GM12892 (cell line): ENCODE measurements at regions not wholly inside any gene's neighbourhood (a gene's known extent, or its start where the extent isn't known, plus 50 kb on each side); places are given as distances from the start of the nearest gene placed in this dataset.

Experiments
- DNase-seq: peaks from one replicate; pipeline ENCODE4 v3.0.0; 2011; ENCODE audit not compliant: insufficient read length
- FAIRE-seq: peaks from 2 replicates; lab custom pipeline; 2011; peaks lifted over from hg19 to GRCh38; lab: Jason Lieb, UNC
- POLR2A ChIP-seq: IDR thresholded peaks from 2 replicates; pipeline ENCODE4 v1.6.1; 2011; ENCODE audit warnings: low read depth, low read length, control low read depth
- POLR2AphosphoS5 ChIP-seq: IDR thresholded peaks from 2 replicates; pipeline ENCODE4 v1.6.1; 2011; ENCODE audit warnings: low read depth, low read length, control low read depth
- TAF1 ChIP-seq: IDR thresholded peaks from 2 replicates; pipeline ENCODE4 v1.6.1; 2011; ENCODE audit warnings: low read depth, mild to moderate bottlenecking, control low read depth, low read length, borderline replicate concordance

GRCh38 chr11:42707541-42707940, 604.3 kb upstream of the API5 start:
- TF ChIP-seq TAF1 (no peak), POLR2AphosphoS5 (no peak), POLR2A (no peak)
- DNase-seq (no peak), FAIRE-seq (no peak)

DNA sequence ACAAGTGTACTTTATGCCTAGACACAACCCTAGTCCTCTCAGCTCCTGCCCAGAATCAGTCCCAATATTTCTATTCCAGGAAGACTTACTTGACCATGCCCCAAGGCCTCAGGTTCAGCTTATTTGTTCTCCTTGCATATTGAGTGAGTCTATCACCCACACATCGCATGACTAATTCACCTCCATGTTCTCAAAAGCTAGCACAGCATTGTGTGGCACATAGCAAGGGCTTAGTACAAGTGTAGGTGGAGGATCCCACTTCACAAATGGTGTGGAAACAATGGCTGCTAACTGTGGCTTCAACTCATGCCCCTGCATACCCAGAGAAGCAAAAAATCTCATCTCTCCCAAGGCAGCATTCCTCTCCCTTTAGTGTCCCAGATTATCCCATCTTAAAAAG, 602.6 kb upstream of the API5 start:
- no peak for FAIRE-seq
- TF ChIP-seq POLR2A (no peak), POLR2AphosphoS5 (no peak), TAF1 (no peak)
- no peak for DNase-seq

DNA sequence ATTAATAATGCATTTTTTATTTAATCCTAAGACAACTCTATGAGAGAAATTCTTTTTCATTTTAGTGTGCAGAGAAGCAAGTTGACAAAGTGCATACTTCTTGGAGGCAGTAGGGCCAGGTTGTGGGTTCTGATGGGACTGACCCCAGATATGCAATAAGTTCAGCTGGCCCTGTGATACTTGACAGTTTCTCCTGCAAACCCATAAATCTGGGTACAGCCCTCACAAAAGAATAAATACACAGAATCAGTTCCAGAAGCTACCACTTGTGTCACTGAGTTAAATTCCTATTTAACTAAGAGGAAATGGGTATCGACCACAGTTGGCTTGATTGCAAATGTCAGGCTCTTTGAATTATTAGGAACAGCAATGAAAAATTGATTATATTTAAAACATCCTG, 598.5 kb upstream of the API5 start:
- TF ChIP-seq TAF1 (no peak), POLR2AphosphoS5 (no peak), POLR2A (no peak)
- FAIRE-seq (no peak), DNase-seq (no peak)

- TF ChIP-seq POLR2A (no peak), TAF1 (no peak), POLR2AphosphoS5 (no peak)
- DNase-seq (no peak), FAIRE-seq (no peak)
Observed at GRCh38 chr11:42713753-42714152, 598.0 kb upstream of the API5 start.

DNA sequence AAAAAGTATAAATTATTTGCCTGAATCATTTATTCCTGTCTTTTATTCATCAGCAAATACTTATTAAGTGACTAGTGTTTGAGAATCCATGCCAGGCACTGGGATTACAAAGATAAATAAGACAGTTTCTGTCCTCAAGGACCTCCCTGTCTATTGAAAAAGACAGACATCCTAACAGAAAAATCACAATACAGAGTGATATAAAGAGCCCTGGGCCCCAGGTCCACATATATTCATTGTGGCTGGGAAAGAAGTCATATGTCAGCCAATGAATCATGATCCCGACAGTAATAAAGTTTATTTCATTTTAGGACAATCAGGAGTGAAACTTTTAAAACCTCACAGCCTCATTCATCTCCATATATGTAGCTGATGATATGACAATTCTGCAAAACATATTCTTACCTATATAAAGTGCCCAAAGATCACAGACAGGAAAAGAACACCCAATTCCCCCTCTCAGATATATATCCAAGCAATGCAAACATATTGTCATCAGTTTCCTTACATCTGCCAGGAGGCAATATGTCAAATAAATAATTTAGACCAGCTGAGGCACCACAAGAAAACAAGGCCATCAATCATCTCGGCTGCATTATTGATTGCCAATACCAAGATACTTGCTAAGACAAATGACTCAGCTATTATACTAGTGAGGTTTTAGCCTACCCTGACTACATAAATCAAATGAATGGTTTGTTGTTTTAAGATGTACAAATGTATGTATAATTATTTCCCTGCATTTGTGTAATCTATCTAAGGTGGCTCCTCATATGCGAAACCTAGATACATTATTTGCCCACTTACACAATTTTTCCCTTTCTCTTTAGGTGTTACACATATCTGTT, 590.9 kb upstream of the API5 start:
- DNase-seq, result no peak
- no peak for FAIRE-seq
- TF ChIP-seq POLR2A (no peak), POLR2AphosphoS5 (no peak), TAF1 (no peak)

DNA sequence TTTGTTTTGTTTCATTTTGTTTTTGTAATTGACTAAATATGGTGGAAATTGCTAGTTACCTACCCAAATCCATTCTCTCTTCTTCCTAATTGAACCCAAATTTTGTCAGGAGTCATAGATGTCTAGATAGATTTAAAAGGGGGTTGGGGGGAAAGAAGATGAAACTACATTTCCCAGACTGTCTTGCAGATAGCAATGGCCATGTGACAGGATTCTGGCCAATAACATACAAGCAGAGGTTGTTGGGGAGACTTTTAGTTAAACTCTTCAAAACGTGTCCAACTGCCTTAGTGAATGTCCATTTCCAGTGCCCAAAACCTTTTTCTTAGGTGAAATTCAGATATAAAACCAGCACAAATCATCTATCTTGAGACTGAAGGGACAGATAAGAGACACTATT, 583.9 kb upstream of the API5 start:
- no peak for TF ChIP-seq POLR2AphosphoS5
- no peak for TF ChIP-seq POLR2A
- TF ChIP-seq TAF1, result no peak

DNA sequence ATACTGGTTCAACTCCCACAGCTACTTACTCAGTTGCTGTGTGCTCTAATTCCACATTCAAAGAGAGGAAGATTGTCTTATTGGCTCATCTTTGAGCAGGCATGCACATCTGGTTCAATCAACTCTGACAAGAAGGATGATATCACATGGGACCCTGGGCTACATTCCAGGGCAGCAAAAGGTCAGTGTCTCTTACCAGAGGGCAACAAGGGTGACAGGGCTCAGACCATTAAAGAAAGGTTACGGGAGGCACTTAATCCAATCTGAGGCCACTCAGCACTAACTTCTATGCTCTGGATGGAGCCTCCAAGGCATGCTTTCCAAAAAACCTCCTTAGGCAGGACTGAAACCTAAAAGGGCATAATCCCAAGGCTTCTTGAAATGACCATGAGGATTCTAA, 549.4 kb upstream of the API5 start:
- no peak for TF ChIP-seq TAF1
- TF ChIP-seq POLR2A, result no peak
- TF ChIP-seq POLR2AphosphoS5, result no peak
- DNase-seq (no peak), FAIRE-seq (no peak)

More for the DNA sequence above, 583.9 kb upstream of the API5 start:
- FAIRE-seq, result no peak
- DNase-seq, result no peak

GRCh38 chr11:42764936-42765335, 546.9 kb upstream of the API5 start:
- DNase-seq (no peak), FAIRE-seq (no peak)
- TF ChIP-seq POLR2A (no peak), POLR2AphosphoS5 (no peak), TAF1 (no peak)

- TF ChIP-seq POLR2A, result no peak
- no peak for TF ChIP-seq POLR2AphosphoS5
- TF ChIP-seq TAF1, result no peak
- FAIRE-seq, result no peak
Observed at GRCh38 chr11:42768576-42768975, 543.2 kb upstream of the API5 start.

GRCh38 chr11:42770444-42771065, 541.2 kb upstream of the API5 start:
- DNase-seq (peak; percentile 4), FAIRE-seq (no peak)
- TF ChIP-seq POLR2A, result no peak
- TF ChIP-seq TAF1, result no peak
- no peak for TF ChIP-seq POLR2AphosphoS5

More at GRCh38 chr11:42768576-42768975, 543.2 kb upstream of the API5 start:
- no peak for DNase-seq

DNA sequence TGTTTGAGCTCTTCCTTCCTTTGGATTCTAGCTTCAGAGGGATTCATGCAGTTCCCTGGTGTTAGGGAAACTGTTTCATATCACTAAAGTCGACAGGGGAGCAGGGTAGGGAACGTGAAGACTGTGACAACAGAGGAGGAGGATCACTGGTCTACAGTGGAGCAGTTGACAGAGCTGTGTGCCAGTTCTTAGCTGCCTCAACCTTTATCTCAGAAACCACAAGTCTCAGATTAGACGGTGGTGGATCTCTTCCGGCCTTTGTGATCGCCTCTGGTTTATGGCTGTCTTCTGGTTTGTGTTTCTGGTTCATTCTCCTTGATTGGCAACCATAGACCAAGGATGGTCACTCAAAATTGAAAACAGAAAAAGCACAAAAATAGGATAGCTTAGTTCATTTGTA, 538.9 kb upstream of the API5 start:
- TF ChIP-seq POLR2A (no peak), POLR2AphosphoS5 (no peak)
- no peak for FAIRE-seq

GRCh38 chr11:42773729-42774128, 538.1 kb upstream of the API5 start:
- TF ChIP-seq TAF1 (no peak), POLR2AphosphoS5 (no peak), POLR2A (no peak)
- FAIRE-seq (no peak), DNase-seq (no peak)

More for the DNA sequence above, 538.9 kb upstream of the API5 start:
- no peak for DNase-seq
